ENCODE measurements at regions not wholly inside any gene's neighbourhood (a gene's known extent, or its start where the extent isn't known, plus 50 kb on each side); places are given as distances from the start of the nearest gene placed in this dataset.
"Not testable (repeated sequence)": the region's sequence is repeated elsewhere in the genome, so short reads cannot be mapped to it uniquely, and the experiment has no call there.

- not testable (repeated sequence) for TF ChIP-seq CTCF (IDR thresholded peaks at IDR 0.05); POLR2A (IDR thresholded peaks at IDR 0.05); EP300 (IDR thresholded peaks at IDR 0.05; ENCODE audit: low read depth); POLR2AphosphoS5 (IDR thresholded peaks at IDR 0.05)
Observed at GRCh38 chr2:111580616-111581015, 303.4 kb downstream of the ANAPC1 start.
